Neuronal stem cell (in vitro differentiated cells): ENCODE measurements at regions not wholly inside any gene's neighbourhood (a gene's known extent, or its start where the extent isn't known, plus 50 kb on each side); places are given as distances from the start of the nearest gene placed in this dataset.
A peak's percentile ranks its signal among the peaks of the same experiment; 100 is the strongest.

Experiments used
- DNase-seq: peaks from one replicate; pipeline ENCODE4 v3.0.0-alpha.2; 2013; ENCODE audit warnings: low spot score
- H2AFZ ChIP-seq: one replicate; pipeline ENCODE4 v1.6.1; 2013; ENCODE audit warnings: mild to moderate bottlenecking, low read length, inconsistent platforms
- H2AK5ac ChIP-seq: 2 replicates; pipeline ENCODE4 v1.6.1; 2013; ENCODE audit warnings: low read depth, mild to moderate bottlenecking, inconsistent platforms, low read length, moderate library complexity, mixed read lengths
- H2BK120ac ChIP-seq: 2 replicates; pipeline ENCODE4 v1.6.1; 2013; ENCODE audit warnings: low read depth, mild to moderate bottlenecking, inconsistent platforms, low read length, moderate library complexity, mixed read lengths
- H2BK12ac ChIP-seq: one replicate; pipeline ENCODE4 v1.6.1; 2013; ENCODE audit warnings: low read length, inconsistent platforms
- H2BK15ac ChIP-seq: 2 replicates; pipeline ENCODE4 v1.6.1; 2013; ENCODE audit warnings: mild to moderate bottlenecking, low read length, inconsistent platforms, mixed read lengths
- H2BK5ac ChIP-seq: one replicate; pipeline ENCODE4 v1.6.1; 2013; ENCODE audit warnings: inconsistent platforms, mild to moderate bottlenecking, low read length, moderate library complexity
- H3K14ac ChIP-seq: one replicate; pipeline ENCODE4 v1.6.1; 2013; ENCODE audit warnings: low read length, inconsistent platforms
- H3K18ac ChIP-seq: 2 replicates; pipeline ENCODE4 v1.6.1; 2013; ENCODE audit warnings: low read length, inconsistent platforms
- H3K23ac ChIP-seq: 2 replicates; pipeline ENCODE4 v1.6.1; 2013; ENCODE audit warnings: low read depth, mild to moderate bottlenecking, mixed read lengths, low read length, inconsistent platforms; ENCODE audit not compliant: poor library complexity
- H3K27ac ChIP-seq: replicated peaks from 3 replicates; pipeline ENCODE4 v1.5.1; 2013; ENCODE audit warnings: low read length, inconsistent platforms
- H3K27me3 ChIP-seq, 3 experiments: 2 replicates each; pipeline ENCODE4 v1.6.1; 2013; ENCODE audit warnings: low read length in 3 of 3, mild to moderate bottlenecking in 2 of 3, inconsistent platforms in 1 of 3, low read depth in 1 of 3, mixed read lengths in 1 of 3, moderate library complexity in 1 of 3; ENCODE audit not compliant: control insufficient read depth in 3 of 3, insufficient read depth in 3 of 3
- H3K36me3 ChIP-seq, 2 donors: replicated peaks in 1 of 2; 2 replicates each; pipeline ENCODE4 v1.6.1; 2013; ENCODE audit warnings: low read length in 2 of 2; ENCODE audit not compliant: control insufficient read depth in 2 of 2, insufficient read depth in 2 of 2
- H3K4ac ChIP-seq: 2 replicates; pipeline ENCODE4 v1.6.1; 2013; ENCODE audit warnings: inconsistent platforms, mild to moderate bottlenecking, low read length, moderate library complexity
- H3K4me1 ChIP-seq, 2 donors: 1 replicate in 1 of 2; 2 replicates in 1 of 2; pipeline ENCODE4 v1.6.1; 2013; ENCODE audit warnings: low read length in 2 of 2, low read depth in 1 of 2; ENCODE audit not compliant: control insufficient read depth in 2 of 2, insufficient read depth in 1 of 2
- H3K4me2 ChIP-seq: one replicate; pipeline ENCODE4 v1.6.1; 2013; ENCODE audit warnings: mild to moderate bottlenecking, low read length, inconsistent platforms; ENCODE audit not compliant: insufficient read depth, poor library complexity, severe bottlenecking
- H3K4me3 ChIP-seq, 2 donors: 2 replicates each; pipeline ENCODE4 v1.5.1; 2013; ENCODE audit warnings: low read length in 2 of 2, mild to moderate bottlenecking in 2 of 2, inconsistent platforms in 1 of 2, moderate library complexity in 1 of 2
- H3K79me1 ChIP-seq: one replicate; pipeline ENCODE4 v1.6.1; 2013; ENCODE audit warnings: low read depth, mild to moderate bottlenecking, inconsistent platforms, low read length, moderate library complexity
- H3K9ac ChIP-seq: one replicate; pipeline ENCODE4 v1.6.1; 2013; ENCODE audit warnings: mild to moderate bottlenecking, low read depth, low read length, inconsistent platforms; ENCODE audit not compliant: poor library complexity
- H3K9me3 ChIP-seq, 2 donors: replicated peaks in 1 of 2; 2 replicates each; pipeline versions ENCODE3 to v1.6.1; 2013; ENCODE audit warnings: low read length in 2 of 2, mild to moderate bottlenecking in 2 of 2, inconsistent platforms in 1 of 2, low read depth in 1 of 2, mixed read lengths in 1 of 2, moderate library complexity in 1 of 2; ENCODE audit not compliant: control insufficient read depth in 2 of 2, insufficient read depth in 1 of 2
- H4K8ac ChIP-seq: one replicate; pipeline ENCODE4 v1.6.1; 2013; ENCODE audit warnings: low read depth, mild to moderate bottlenecking, inconsistent platforms, low read length, moderate library complexity
- H4K91ac ChIP-seq: one replicate; pipeline ENCODE4 v1.6.1; 2013; ENCODE audit warnings: low read length, low read depth, mild to moderate bottlenecking, inconsistent platforms; ENCODE audit not compliant: poor library complexity
- WGBS, 2 donors: extraction: QIAGEN DNeasy Blood & Tissue Kit; methylation state at CpG; one replicate each; pipeline ENCODE4 v1.1.7; 2013; ENCODE audit warnings: missing lambda C conversion rate in 2 of 2, mixed read lengths in 1 of 2; ENCODE audit not compliant: insufficient read length in 2 of 2, insufficient replicate concordance in 1 of 2; ENCODE audit errors: extremely low coverage in 2 of 2; 5-methylcytosine and 5-hydroxymethylcytosine counted together

DNA sequence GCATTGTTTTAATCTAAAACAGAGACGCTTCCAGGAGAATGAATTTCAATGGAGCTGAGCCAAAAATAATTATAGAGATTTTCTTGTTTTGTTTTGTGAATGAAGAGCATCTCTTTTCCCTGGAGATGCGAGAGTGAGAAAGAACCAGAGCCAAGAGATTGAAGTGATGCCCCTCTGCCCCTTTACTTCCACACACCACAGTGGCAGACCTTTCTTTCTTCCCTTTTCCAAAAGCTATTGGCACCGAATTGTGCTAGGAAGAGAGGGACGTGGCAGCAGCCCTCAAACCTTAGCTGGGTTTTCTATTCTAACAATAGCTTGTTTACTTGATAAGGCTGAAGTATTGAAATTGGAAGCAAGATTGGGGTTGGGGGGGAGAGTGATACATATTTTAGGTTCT lies 133.0 kb upstream of the TMEM161B start:
- Histone ChIP-seq H2BK12ac (no peak overlapping the region), H4K8ac (no peak overlapping the region), H3K27ac (no peak overlapping the region), H2BK15ac (no peak overlapping the region), H3K9ac (no peak overlapping the region), H3K4ac (no peak overlapping the region), H2AK5ac (no peak overlapping the region), H3K4me3 (no peak overlapping the region), H3K36me3 (no peaks in the 10 kb centered on the region), H2BK120ac (no peak overlapping the region), H3K18ac (no peak overlapping the region), H3K14ac (no peak overlapping the region), H3K23ac (no peak overlapping the region), H2BK5ac (no peak overlapping the region), H3K4me2 (no peak overlapping the region), H4K91ac (no peak overlapping the region), H2AFZ (no peak overlapping the region), H3K27me3 (no peaks in the 10 kb centered on the region), H3K79me1 (no peaks in the 10 kb centered on the region), H3K9me3 (no peaks in the 10 kb centered on the region), H3K4me1 (peaks cover 10 to 22% of the 10 kb centered on the region in 2 donors)
- no CpG with 5 or more reads among the region's 4 CpGs for WGBS, 2 donors
- DNase-seq, result no peak

- Histone ChIP-seq H3K9ac (no peak overlapping the region), H3K9me3 (no peaks in the 10 kb centered on the region), H3K27ac (no peak overlapping the region), H3K14ac (no peak overlapping the region), H3K23ac (no peak overlapping the region), H3K36me3 (no peaks in the 10 kb centered on the region), H3K4me2 (no peak overlapping the region), H4K8ac (no peak overlapping the region), H2BK120ac (no peak overlapping the region), H2BK5ac (no peak overlapping the region), H3K4ac (no peak overlapping the region), H3K4me3 (no peak overlapping the region), H4K91ac (no peak overlapping the region), H2BK15ac (no peak overlapping the region), H3K4me1 (peaks cover 15 to 27% of the 10 kb centered on the region in 2 donors), H3K27me3 (no peaks in the 10 kb centered on the region), H3K79me1 (no peaks in the 10 kb centered on the region), H3K18ac (no peak overlapping the region), H2AK5ac (no peak overlapping the region), H2BK12ac (no peak overlapping the region), H2AFZ (no peak overlapping the region)
- no peak for DNase-seq
Observed at GRCh38 chr5:88401228-88401627, 132.6 kb upstream of the TMEM161B start.

GRCh38 chr5:88399561-88399960 lies 130.9 kb upstream of the TMEM161B start:
- Histone ChIP-seq H3K4me1 (peaks cover 21 to 41% of the 10 kb centered on the region in 2 donors), H2BK5ac (no peak overlapping the region), H3K79me1 (no peaks in the 10 kb centered on the region), H3K27ac (no peak overlapping the region), H3K9ac (no peak overlapping the region), H2BK12ac (no peak overlapping the region), H3K18ac (no peak overlapping the region), H2BK120ac (no peak overlapping the region), H4K8ac (no peak overlapping the region), H2AFZ (no peak overlapping the region), H3K23ac (no peak overlapping the region), H4K91ac (no peak overlapping the region), H2BK15ac (no peak overlapping the region), H3K14ac (no peak overlapping the region), H3K27me3 (no peaks in the 10 kb centered on the region), H3K4ac (no peak overlapping the region), H3K4me3 (no peak overlapping the region), H3K36me3 (no peaks in the 10 kb centered on the region), H3K4me2 (no peak overlapping the region), H3K9me3 (no peaks in the 10 kb centered on the region), H2AK5ac (no peak overlapping the region)
- no peak for DNase-seq
- no CpG with 5 or more reads among the region's 2 CpGs for WGBS, 2 donors

DNA sequence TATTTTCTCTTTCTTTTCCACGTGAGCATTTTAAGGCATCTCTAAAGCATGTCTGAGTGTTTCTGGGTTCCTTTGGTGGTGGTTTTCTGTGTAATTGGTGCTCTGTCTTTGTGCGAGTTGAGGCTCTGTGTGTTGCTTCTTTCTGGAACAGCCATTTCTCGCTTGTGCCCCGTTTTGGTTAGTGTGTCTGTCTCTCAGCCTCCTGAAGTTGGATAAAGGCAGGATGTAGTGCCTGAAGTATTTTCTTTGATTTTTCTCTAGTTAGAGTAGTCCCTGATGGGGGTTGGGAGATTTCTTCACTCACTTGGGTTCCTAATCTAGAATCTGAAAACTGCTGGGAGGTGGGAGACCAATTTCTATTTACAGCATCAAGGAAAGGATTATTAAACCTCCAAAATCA lies 129.7 kb upstream of the TMEM161B start:
- H3K18ac ChIP-seq, result no peak overlapping the region
- no peak for DNase-seq
- no peak overlapping the region for H3K4ac ChIP-seq
- no peaks in the 10 kb centered on the region for H3K36me3 ChIP-seq
- H3K9ac ChIP-seq, result no peak overlapping the region
- no peak overlapping the region for H2BK5ac ChIP-seq
- no peak overlapping the region for H2BK15ac ChIP-seq
- H3K4me1 ChIP-seq, result peaks cover 26 to 49% of the 10 kb centered on the region in 2 donors
- no peak overlapping the region for H4K8ac ChIP-seq
- H3K4me2 ChIP-seq, result no peak overlapping the region
- WGBS, 2 donors, result no CpG with 5 or more reads among the region's 4 CpGs
- H3K23ac ChIP-seq, result no peak overlapping the region
- H4K91ac ChIP-seq, result no peak overlapping the region
- no peak overlapping the region for H3K14ac ChIP-seq
- H2BK12ac ChIP-seq, result no peak overlapping the region
- H3K4me3 ChIP-seq, result peak overlapping the region in 1 of 2 donors; percentile 39
- H2AK5ac ChIP-seq, result no peak overlapping the region
- H2BK120ac ChIP-seq, result no peak overlapping the region
- H3K9me3 ChIP-seq, result no peaks in the 10 kb centered on the region
- H3K79me1 ChIP-seq, result no peaks in the 10 kb centered on the region
- peak overlapping the region; percentile 73 for H2AFZ ChIP-seq
- H3K27ac ChIP-seq, result no peak overlapping the region
- no peaks in the 10 kb centered on the region for H3K27me3 ChIP-seq
